HG02973 (cell line): ENCODE measurements at regions not wholly inside any gene's neighbourhood (a gene's known extent, or its start where the extent isn't known, plus 50 kb on each side); places are given as distances from the start of the nearest gene placed in this dataset.
"Not testable (repeated sequence)": the region's sequence is repeated elsewhere in the genome, so short reads cannot be mapped to it uniquely, and the experiment has no call there.

Source experiments
- ATAC-seq: cut with Tn5 transposase; IDR thresholded peaks from one replicate; pipeline ENCODE4 v1.9.1; 2021; ENCODE audit warnings: moderate library complexity; ENCODE audit not compliant: unreplicated experiment

GRCh38 chr7:46291050-46291438 lies 370.0 kb upstream of the IGFBP3 start:
- ATAC-seq, result peak; percentile 52

- ATAC-seq, result no peak
Measured at GRCh38 chr7:46290374-46291049, 369.4 kb upstream of the IGFBP3 start.

GRCh38 chr7:46288861-46289260 lies 367.8 kb upstream of the IGFBP3 start:
- ATAC-seq, result no peak

GRCh38 chr7:46288010-46288409 lies 366.9 kb upstream of the IGFBP3 start:
- ATAC-seq, result no peak

GRCh38 chr7:46286957-46287356 lies 365.9 kb upstream of the IGFBP3 start:
- no peak for ATAC-seq

- no peak for ATAC-seq
Measured at GRCh38 chr7:46286356-46286755, 365.3 kb upstream of the IGFBP3 start.

DNA sequence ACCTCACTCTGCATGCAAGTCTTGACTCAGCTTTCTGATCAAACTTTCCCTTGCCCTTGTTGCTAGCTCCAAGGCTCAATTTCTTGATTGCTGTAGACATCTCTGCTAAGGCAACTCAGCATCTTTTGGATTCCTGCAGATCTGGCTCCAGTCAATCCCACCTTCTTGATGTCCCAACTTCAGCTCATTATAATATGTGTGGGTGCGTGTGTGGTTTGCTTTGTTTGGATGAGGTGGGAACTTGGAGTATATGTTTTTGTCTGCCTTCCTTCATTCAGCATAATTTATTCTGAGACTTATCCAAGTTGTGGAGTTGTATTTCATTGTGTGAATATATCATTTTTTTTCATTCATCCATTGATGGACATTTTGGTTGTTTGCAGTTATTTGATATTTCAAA lies 364.8 kb upstream of the IGFBP3 start:
- ATAC-seq, result no peak

- no peak for ATAC-seq
Measured at GRCh38 chr7:46283852-46284251, 362.8 kb upstream of the IGFBP3 start.

GRCh38 chr7:46282155-46282554 lies 361.1 kb upstream of the IGFBP3 start:
- ATAC-seq, result no peak

DNA sequence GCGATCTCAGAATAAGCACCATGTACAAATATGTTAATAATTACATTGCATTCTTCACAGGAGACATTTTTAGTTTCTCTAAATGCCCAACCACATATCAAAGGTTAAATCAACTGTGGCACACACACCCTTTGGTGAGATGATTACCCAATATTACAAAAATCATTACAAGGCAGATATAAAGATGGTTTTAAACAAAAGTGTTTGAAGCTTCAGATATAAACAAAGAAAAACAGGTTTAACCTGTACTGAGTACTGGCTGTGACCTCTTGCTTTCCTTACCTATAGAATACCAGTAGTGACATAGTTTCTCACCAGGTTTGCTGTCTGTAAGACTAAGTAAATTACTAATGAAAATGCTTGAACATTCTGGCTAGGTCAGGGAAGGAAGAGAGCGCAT lies 360.0 kb upstream of the IGFBP3 start:
- no peak for ATAC-seq

- no peak for ATAC-seq
Measured at GRCh38 chr7:46279290-46279689, 358.2 kb upstream of the IGFBP3 start.

DNA sequence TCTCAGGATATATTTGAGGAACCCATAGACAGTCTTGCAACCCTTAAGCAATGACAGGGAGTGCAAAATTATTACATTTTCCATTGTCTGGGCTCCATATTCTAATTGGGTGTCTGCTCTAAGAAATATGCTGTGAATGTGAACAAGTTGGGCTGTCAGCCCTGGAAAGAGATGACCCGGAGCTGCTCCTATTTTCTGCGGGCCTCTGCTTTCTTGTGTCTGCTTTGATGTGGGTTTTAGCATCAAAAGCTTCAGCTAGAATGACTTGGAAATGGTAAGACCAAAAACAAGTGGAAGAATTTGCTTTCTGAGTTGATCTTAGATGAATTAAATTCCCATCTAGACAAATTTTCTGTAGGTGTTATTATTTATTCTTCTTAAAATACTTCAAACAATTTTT lies 343.6 kb upstream of the IGFBP3 start:
- no peak for ATAC-seq

DNA sequence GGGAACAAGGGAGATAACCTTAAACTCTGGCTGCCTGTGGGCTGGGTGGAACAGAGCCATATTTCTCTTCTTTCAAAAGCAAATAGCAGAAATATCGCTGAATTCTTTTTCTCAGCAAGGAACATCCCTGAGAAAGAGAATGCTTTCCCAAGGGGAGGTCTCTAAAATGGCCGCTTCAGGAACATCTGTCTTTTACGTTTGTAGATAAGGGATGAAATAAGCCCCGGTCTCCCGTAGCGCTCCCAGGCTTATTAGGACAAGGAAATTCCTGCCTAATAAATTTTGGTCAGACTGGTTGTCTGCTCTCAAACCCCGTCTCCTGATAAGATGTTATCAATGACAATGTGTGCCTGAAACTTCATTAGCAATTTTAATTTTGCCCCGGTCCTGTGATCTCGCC lies 340.6 kb upstream of the IGFBP3 start:
- not testable (repeated sequence) for ATAC-seq

DNA sequence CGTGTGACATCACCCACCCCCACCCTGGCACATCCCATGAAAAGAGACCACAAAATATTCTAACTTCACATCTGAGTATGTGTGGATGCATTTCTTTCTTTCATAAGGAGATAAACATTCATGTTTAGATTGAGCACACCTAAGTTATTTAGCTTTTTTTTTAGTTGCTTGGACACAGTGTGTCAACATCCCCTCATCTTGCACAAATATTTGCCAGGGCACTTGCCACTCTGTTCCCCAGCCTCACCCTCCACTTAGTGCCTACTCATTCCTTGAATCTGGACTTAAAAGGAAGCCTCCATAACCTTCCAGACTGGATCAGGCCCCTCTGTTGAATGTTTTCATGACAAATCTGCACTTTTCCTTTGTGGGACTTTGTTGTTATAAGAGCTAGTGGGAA lies 338.9 kb upstream of the IGFBP3 start:
- no peak for ATAC-seq

DNA sequence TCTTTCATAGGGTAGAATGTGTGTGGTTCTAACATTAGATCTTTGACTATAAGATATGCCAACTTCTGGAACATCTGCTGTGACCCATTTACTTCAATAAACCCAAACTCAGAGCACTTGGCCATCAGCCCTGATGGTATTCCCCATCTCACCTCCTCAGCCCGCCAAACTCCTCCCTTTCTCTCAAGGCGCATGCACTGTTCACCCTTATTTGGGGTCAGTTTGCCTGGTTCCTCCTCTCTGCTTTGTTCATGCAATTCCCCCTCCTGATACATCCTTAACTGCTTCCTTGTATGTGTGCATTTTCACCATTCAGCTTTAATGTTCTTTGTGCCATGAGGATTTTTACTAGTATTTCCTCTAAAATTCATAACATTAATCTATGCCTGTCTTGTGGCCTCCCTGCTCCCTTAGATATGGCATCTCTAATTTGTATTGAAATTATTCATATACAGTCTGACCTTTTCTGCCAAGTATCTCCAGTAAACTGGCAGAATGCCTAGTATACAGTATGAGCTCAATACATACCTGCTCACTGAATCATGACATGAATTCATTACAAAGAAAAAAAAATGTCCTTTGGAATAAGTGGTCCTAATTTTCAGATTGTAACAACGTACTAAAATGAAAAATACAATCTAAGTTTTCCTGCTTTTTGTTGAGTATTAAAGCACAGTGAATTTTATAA lies 336.8 kb upstream of the IGFBP3 start:
- no peak for ATAC-seq

GRCh38 chr7:46256870-46257661 lies 336.0 kb upstream of the IGFBP3 start:
- no peak for ATAC-seq

GRCh38 chr7:46253520-46253919 lies 332.4 kb upstream of the IGFBP3 start:
- ATAC-seq, result no peak

DNA sequence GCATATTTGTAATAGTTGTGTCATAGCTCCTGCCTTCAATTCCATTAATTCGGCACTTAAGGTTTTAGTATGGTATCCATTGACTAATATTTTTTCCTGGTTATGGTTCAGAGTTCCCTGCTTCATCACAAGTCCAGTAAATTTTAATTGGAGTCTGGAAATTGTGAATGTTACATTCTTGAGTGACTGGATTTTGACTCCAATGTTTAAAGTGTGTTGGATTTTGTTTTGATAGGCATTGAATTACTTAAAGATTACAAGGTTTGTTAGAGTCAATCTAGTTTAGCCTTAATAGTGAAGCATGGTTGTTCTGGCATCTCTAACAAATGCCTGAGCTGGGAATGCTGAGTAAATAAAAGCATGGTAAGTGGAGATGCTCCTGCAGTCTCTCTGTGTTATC lies 326.6 kb upstream of the IGFBP3 start:
- no peak for ATAC-seq

DNA sequence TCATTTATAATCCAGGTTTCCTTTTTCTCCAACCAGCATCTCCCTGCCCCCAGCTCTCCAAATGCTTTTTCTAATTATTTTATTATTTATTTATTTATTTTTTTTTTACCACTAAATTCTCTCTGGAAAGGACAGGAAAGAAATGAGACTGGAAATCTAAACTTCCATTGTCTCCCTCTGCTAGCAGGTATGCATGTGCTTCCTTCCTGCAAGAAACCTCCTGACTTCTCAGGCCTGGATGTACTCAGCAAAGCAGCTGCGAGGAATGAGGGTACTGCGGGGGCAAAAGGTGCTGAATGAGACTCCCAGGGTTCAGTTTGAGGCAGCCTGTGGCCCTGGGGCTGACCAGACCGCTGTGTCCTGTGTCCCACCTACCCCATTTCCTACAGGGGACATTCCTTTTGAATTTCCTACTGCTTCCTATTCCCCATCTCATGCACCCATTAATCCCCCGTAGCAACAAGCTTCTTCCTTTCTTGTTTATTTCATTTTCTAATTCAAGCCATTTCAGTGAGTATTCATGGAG lies 324.6 kb upstream of the IGFBP3 start:
- no peak for ATAC-seq

GRCh38 chr7:46244757-46245156 lies 323.7 kb upstream of the IGFBP3 start:
- no peak for ATAC-seq

DNA sequence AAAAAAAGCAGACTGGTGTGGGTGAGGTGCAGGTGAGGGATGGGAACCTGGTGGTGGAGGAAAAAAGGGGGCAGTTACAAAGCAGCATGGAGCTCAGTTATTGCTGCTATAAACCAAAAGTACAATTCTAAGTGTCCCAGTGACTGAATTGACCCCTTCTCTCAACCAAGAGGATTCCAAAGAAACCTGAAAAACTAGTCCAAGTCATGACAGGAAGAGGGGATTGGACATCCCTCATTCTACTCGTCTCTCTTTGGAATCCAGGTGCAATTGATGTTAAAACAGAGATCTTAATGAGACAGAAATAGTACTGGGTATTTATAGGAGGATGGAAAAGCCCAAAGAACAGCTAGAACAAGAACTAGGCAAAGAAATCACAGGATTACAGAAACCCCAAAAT lies 322.3 kb upstream of the IGFBP3 start:
- ATAC-seq, result no peak

DNA sequence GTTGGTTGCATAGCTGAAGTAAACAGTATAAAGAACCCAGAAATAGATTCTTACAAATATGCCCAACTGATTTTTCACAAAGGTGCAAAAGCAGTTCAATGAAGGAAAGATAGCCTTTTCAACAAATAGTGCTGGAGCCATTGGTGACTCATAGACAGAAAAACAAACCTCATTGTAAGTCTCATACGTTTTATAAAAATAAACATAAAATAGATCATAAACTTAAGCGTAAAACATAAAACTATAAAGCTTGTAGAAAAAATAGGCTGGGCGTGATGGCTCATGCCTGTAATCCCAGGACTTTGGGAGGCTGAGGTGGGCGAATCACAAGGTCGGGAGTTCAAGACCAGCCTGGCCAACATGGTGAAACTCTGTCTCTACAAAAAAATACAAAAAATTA lies 318.8 kb upstream of the IGFBP3 start:
- no peak for ATAC-seq
